Tibial nerve (tissue), 4 donors: ENCODE measurements at regions not wholly inside any gene's neighbourhood (a gene's known extent, or its start where the extent isn't known, plus 50 kb on each side); places are given as distances from the start of the nearest gene placed in this dataset.

Experiments used
- DNase-seq, 2 donors: peaks; one replicate each; pipeline ENCODE4 v3.0.0-alpha.2; 2019; ENCODE audit warnings: low spot score in 2 of 2
- H3K27ac ChIP-seq, 4 donors: fragments of 200-600 bp; sonication (generic) in 3 of 4; one replicate each; pipeline ENCODE4 v1.5.1; 2017 to 2019; ENCODE audit warnings: mild to moderate bottlenecking in 1 of 4
- H3K27me3 ChIP-seq, 2 donors: fragments of 200-600 bp; sonication (generic) in 1 of 2; one replicate each; pipeline versions ENCODE4 v1.5.1 to v1.6.0; 2017 to 2019
- H3K36me3 ChIP-seq, 3 donors: fragments of 200-600 bp; sonication (generic); one replicate each; pipeline ENCODE4 v1.5.1; 2018 to 2019
- H3K4me1 ChIP-seq, 4 donors: fragments of 200-600 bp; sonication (generic) in 3 of 4; one replicate each; pipeline ENCODE4 v1.5.1; 2017 to 2019
- H3K4me3 ChIP-seq, 4 donors: fragments of 200-600 bp; sonication (generic) in 3 of 4; one replicate each; pipeline ENCODE4 v1.5.1; 2017 to 2019; ENCODE audit warnings: mild to moderate bottlenecking in 1 of 4, moderate library complexity in 1 of 4
- H3K9me3 ChIP-seq, 4 donors: fragments of 200-600 bp; sonication (generic) in 3 of 4; one replicate each; pipeline ENCODE4 v1.5.1; 2017 to 2019
- EP300 ChIP-seq, 2 donors: sonication (generic); formaldehyde crosslinking; IDR thresholded peaks; one replicate each; pipeline ENCODE4 v1.6.1; 2017; ENCODE audit warnings: antibody characterized with exemption in 2 of 2, mild to moderate bottlenecking in 1 of 2
- POLR2A ChIP-seq, 2 donors: fragments of 450-650 bp; IDR thresholded peaks; one replicate each; pipeline ENCODE4 v1.6.1; 2017; ENCODE audit warnings: antibody characterized with exemption in 2 of 2, mild to moderate bottlenecking in 2 of 2, moderate library complexity in 2 of 2
- WGBS, 2 donors: methylation state at CpG; one replicate each; pipeline ENCODE4 v1.1.5; 2018; 5-methylcytosine and 5-hydroxymethylcytosine counted together
- TF ChIP-seq, protein P1 (sequence below), 5 experiments: fragments of 200-600 bp in 3 of 5; fragments of 450-650 bp in 2 of 5; sonication (generic) in 3 of 5; IDR thresholded peaks; one replicate each; pipeline ENCODE4 v1.5.1; 2016 to 2019; ENCODE audit warnings: antibody characterized with exemption in 5 of 5, mild to moderate bottlenecking in 3 of 5, moderate library complexity in 2 of 5

DNA sequence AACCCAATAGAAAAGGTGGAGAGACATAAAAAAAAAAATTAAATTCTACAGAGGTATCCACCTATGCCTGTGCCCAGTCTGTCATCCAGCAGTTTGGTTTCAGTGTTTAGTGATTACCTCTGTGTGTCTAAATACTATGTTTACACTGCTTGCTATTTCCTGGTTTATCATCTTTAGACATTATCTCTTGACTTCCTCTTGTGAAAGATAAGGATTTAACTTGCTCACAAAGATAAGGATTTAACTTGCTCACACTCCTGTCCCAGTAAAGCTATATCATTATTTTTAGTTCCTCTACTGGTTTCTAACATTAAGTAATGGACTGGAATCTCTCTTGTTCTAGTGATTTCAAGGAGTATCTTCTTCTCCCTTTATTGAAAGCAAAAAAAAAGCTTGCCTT lies 53.9 kb upstream of the ZFR start:
- Histone ChIP-seq H3K27me3 (peaks cover 0 to 4% of the 10 kb centered on the region in 2 donors), H3K4me1 (no peaks in the 10 kb centered on the region), H3K36me3 (no peaks in the 10 kb centered on the region), H3K27ac (no peak overlapping the region), H3K4me3 (no peak overlapping the region), H3K9me3 (no peaks in the 10 kb centered on the region)
- TF ChIP-seq POLR2A (IDR thresholded peaks at IDR 0.05): no peak
- TF ChIP-seq, protein P1, sequence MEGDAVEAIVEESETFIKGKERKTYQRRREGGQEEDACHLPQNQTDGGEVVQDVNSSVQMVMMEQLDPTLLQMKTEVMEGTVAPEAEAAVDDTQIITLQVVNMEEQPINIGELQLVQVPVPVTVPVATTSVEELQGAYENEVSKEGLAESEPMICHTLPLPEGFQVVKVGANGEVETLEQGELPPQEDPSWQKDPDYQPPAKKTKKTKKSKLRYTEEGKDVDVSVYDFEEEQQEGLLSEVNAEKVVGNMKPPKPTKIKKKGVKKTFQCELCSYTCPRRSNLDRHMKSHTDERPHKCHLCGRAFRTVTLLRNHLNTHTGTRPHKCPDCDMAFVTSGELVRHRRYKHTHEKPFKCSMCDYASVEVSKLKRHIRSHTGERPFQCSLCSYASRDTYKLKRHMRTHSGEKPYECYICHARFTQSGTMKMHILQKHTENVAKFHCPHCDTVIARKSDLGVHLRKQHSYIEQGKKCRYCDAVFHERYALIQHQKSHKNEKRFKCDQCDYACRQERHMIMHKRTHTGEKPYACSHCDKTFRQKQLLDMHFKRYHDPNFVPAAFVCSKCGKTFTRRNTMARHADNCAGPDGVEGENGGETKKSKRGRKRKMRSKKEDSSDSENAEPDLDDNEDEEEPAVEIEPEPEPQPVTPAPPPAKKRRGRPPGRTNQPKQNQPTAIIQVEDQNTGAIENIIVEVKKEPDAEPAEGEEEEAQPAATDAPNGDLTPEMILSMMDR (IDR thresholded peaks at IDR 0.05): no peak
- TF ChIP-seq EP300 (IDR thresholded peaks at IDR 0.05): no peak
- DNase-seq: no peak

DNA sequence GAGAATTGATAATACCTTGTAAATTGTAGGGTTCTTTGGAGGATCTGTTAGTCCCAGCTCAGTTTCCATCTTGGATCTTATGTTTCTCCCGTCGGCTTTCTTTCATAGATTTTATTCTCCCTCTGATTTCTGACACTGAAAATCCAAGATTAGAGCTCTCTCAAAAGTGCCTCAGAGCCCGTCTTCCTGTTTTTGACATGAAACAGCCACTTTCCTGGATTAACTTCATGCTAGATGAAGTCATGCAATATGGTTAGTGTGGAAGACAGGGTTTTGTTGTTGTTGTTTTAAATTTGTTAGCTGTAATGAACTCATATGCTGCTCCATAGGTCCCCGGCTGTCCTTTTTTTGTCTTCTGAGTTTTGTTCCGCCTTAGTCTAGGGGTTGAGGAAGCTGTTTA lies 51.6 kb upstream of the ZFR start:
- TF ChIP-seq EP300 (IDR thresholded peaks at IDR 0.05) (no peak), POLR2A (IDR thresholded peaks at IDR 0.05) (no peak)
- TF ChIP-seq, protein P1 (IDR thresholded peaks at IDR 0.05): no peak
- no peak for DNase-seq
- H3K36me3 ChIP-seq: no peaks in the 10 kb centered on the region
- no peaks in the 10 kb centered on the region for H3K9me3 ChIP-seq
- no peak overlapping the region for H3K27ac ChIP-seq
- 84 to 88% methylated on average over 5 of the region's 5 CpGs for WGBS, 2 donors
- H3K4me3 ChIP-seq: no peak overlapping the region
- no peaks in the 10 kb centered on the region for H3K4me1 ChIP-seq
- peaks cover 0 to 2% of the 10 kb centered on the region in 2 donors for H3K27me3 ChIP-seq

DNA sequence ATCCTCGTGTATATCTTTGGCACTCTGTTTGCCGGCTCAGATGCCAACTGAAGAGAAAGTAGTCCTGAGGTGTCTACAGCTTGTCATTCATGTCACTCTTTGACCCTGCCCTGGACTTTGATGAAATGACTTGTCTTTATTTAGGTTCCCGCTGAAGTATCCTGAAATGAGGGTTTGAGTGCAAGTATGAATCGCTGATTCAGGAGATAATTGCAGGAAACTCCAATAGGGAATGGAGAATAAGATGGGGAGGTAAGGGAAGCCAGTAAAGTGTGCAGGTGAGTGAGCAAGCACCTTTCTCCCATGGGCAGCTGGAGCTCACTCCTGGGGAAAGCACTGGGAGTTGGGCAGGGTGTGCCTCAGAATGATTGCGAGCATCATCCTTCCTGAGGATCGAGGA lies 50.3 kb upstream of the ZFR start:
- H3K4me1 ChIP-seq: peaks cover 0 to 5% (median 0%) of the 10 kb centered on the region in 4 donors
- 92 to 97% methylated on average over 6 of the region's 6 CpGs for WGBS, 2 donors
- H3K27ac ChIP-seq: no peak overlapping the region
- no peak for DNase-seq
- no peaks in the 10 kb centered on the region for H3K27me3 ChIP-seq
- no peak overlapping the region for H3K4me3 ChIP-seq
- no peak for TF ChIP-seq POLR2A (IDR thresholded peaks at IDR 0.05)
- TF ChIP-seq EP300 (IDR thresholded peaks at IDR 0.05): no peak
- TF ChIP-seq, protein P1 (IDR thresholded peaks at IDR 0.05): no peak
- no peaks in the 10 kb centered on the region for H3K36me3 ChIP-seq
- H3K9me3 ChIP-seq: no peaks in the 10 kb centered on the region
